GM12878 (cell line): ENCODE measurements at regions not wholly inside any gene's neighbourhood (a gene's known extent, or its start where the extent isn't known, plus 50 kb on each side); places are given as distances from the start of the nearest gene placed in this dataset.

ENCODE experiments used
- CREM ChIP-seq: IDR thresholded peaks from 2 replicates; pipeline ENCODE4 v1.6.1; 2014; ENCODE audit warnings: antibody characterized with exemption, low read depth
- CTCF ChIP-seq, 3 experiments: IDR thresholded peaks in 2 of 3; conservative IDR thresholded peaks in 1 of 3; 2 replicates each; pipeline ENCODE4 v1.5.1; 2011; ENCODE audit warnings: low read depth in 3 of 3, low read length in 3 of 3, mild to moderate bottlenecking in 3 of 3, control low read depth in 2 of 3, moderate library complexity in 2 of 3, inconsistent platforms in 1 of 3, mixed read lengths in 1 of 3; ENCODE audit not compliant: control insufficient read depth in 2 of 3, insufficient read depth in 1 of 3; ENCODE audit errors: extremely low read depth in 1 of 3
- EP300 ChIP-seq, 2 experiments: fragments of 150-350 bp in 1 of 2; IDR thresholded peaks; 2 replicates each; pipeline ENCODE4 v1.6.1; 2011 to 2012; ENCODE audit warnings: low read depth in 2 of 2, low read length in 2 of 2, borderline replicate concordance in 1 of 2, improper control_type of control experiment in 1 of 2, inconsistent platforms in 1 of 2; ENCODE audit not compliant: control insufficient read depth in 1 of 2
- ESRRA ChIP-seq: IDR thresholded peaks from 2 replicates; pipeline ENCODE4 v1.6.1; 2012; ENCODE audit warnings: mild to moderate bottlenecking, low read length, improper control_type of control experiment
- EZH2 ChIP-seq: IDR thresholded peaks from 2 replicates; pipeline ENCODE4 v1.6.1; 2012; ENCODE audit warnings: low read depth, mild to moderate bottlenecking, control low read depth, inconsistent platforms, low read length, borderline replicate concordance; ENCODE audit not compliant: control insufficient read depth
- IKZF1 ChIP-seq: fragments of 450-650 bp; conservative IDR thresholded peaks from 2 replicates; pipeline ENCODE4 v1.6.1; 2017; ENCODE audit warnings: antibody characterized with exemption, mild to moderate bottlenecking
- JUNB ChIP-seq: IDR thresholded peaks from 2 replicates; pipeline ENCODE4 v1.6.1; 2016; ENCODE audit warnings: antibody characterized with exemption, mild to moderate bottlenecking
- LARP7 ChIP-seq: fragments of 450-650 bp; IDR thresholded peaks from 2 replicates; pipeline ENCODE4 v1.6.1; 2017; ENCODE audit warnings: mild to moderate bottlenecking
- NBN ChIP-seq: fragments of 450-650 bp; IDR thresholded peaks from 2 replicates; pipeline ENCODE4 v1.6.1; 2016
- NR2C2 ChIP-seq: IDR thresholded peaks from 2 replicates; pipeline ENCODE4 v1.6.1; 2011; ENCODE audit warnings: borderline replicate concordance, low read depth; ENCODE audit not compliant: control insufficient read depth, insufficient read length
- POLR2A ChIP-seq: IDR thresholded peaks from 2 replicates; pipeline ENCODE4 v1.6.1; 2011; ENCODE audit warnings: low read depth, mild to moderate bottlenecking, low read length
- RFX5 ChIP-seq: IDR thresholded peaks from 2 replicates; pipeline ENCODE4 v1.6.1; 2011; ENCODE audit warnings: low read depth, low read length, improper control_type of control experiment
- SMC3 ChIP-seq: IDR thresholded peaks from 2 replicates; pipeline ENCODE4 v1.6.1; 2011; ENCODE audit warnings: low read length, improper control_type of control experiment, borderline replicate concordance
- YBX1 ChIP-seq: fragments of 450-650 bp; IDR thresholded peaks from 2 replicates; pipeline ENCODE4 v1.6.1; 2016; ENCODE audit warnings: antibody characterized with exemption

GRCh38 chr6:119470893-119471542, 121.5 kb upstream of the MAN1A1 start:
- no peak for TF ChIP-seq CTCF (IDR thresholded peaks at IDR 0.05 in 2 of 3, conservative IDR thresholded peaks at IDR 0.05 in 1 of 3; ENCODE audit: control insufficient read depth in 2 of 3, extremely low read depth in 1 of 3, insufficient read depth in 1 of 3, low read depth in 3 of 3, low read length in 3 of 3)
- no peak for TF ChIP-seq EZH2
- no peak for TF ChIP-seq SMC3
- no peak for TF ChIP-seq NBN
- no peak for TF ChIP-seq CREM
- no peak for TF ChIP-seq YBX1
- no peak for TF ChIP-seq ESRRA
- no peak for TF ChIP-seq JUNB
- no peak for TF ChIP-seq LARP7
- no peak for TF ChIP-seq RFX5
- TF ChIP-seq POLR2A, result no peak
- no peak for TF ChIP-seq EP300 (IDR thresholded peaks at IDR 0.05; ENCODE audit: borderline replicate concordance in 1 of 2, control insufficient read depth in 1 of 2, low read depth in 2 of 2, low read length in 2 of 2)
- no peak for TF ChIP-seq NR2C2
- TF ChIP-seq IKZF1, result no peak
